Breast epithelium (tissue), 3 donors: ENCODE measurements at regions not wholly inside any gene's neighbourhood (a gene's known extent, or its start where the extent isn't known, plus 50 kb on each side); places are given as distances from the start of the nearest gene placed in this dataset.

Experiments
- CTCF ChIP-seq, 3 donors: fragments of 450-650 bp; IDR thresholded peaks; one replicate each; pipeline ENCODE4 v1.5.1; 2016 to 2017; ENCODE audit warnings: antibody characterized with exemption in 3 of 3, mild to moderate bottlenecking in 3 of 3, moderate library complexity in 3 of 3
- POLR2A ChIP-seq: fragments of 450-650 bp; IDR thresholded peaks from one replicate; pipeline ENCODE4 v1.6.1; 2016; ENCODE audit warnings: antibody characterized with exemption, mild to moderate bottlenecking, moderate library complexity
- POLR2AphosphoS5 ChIP-seq, 3 donors: sonication (generic); formaldehyde crosslinking; IDR thresholded peaks; one replicate each; pipeline ENCODE4 v1.6.1; 2017; ENCODE audit warnings: antibody characterized with exemption in 3 of 3

- TF ChIP-seq CTCF (IDR thresholded peaks at IDR 0.05) (no peak), POLR2AphosphoS5 (IDR thresholded peaks at IDR 0.05) (no peak), POLR2A (no peak)
Measured at GRCh38 chr3:39558775-39559306, 91.4 kb downstream of the MOBP start.
